Breast epithelium (tissue), 3 donors: ENCODE measurements at regions not wholly inside any gene's neighbourhood (a gene's known extent, or its start where the extent isn't known, plus 50 kb on each side); places are given as distances from the start of the nearest gene placed in this dataset.

Source experiments
- CTCF ChIP-seq, 3 donors: fragments of 450-650 bp; IDR thresholded peaks; one replicate each; pipeline ENCODE4 v1.5.1; 2016 to 2017; ENCODE audit warnings: antibody characterized with exemption in 3 of 3, mild to moderate bottlenecking in 3 of 3, moderate library complexity in 3 of 3
- POLR2A ChIP-seq: fragments of 450-650 bp; IDR thresholded peaks from one replicate; pipeline ENCODE4 v1.6.1; 2016; ENCODE audit warnings: antibody characterized with exemption, mild to moderate bottlenecking, moderate library complexity
- POLR2AphosphoS5 ChIP-seq, 3 donors: sonication (generic); formaldehyde crosslinking; IDR thresholded peaks; one replicate each; pipeline ENCODE4 v1.6.1; 2017; ENCODE audit warnings: antibody characterized with exemption in 3 of 3

- TF ChIP-seq CTCF (IDR thresholded peaks at IDR 0.05) = no peak
- no peak for TF ChIP-seq POLR2A
- TF ChIP-seq POLR2AphosphoS5 (IDR thresholded peaks at IDR 0.05) = no peak
Observed at GRCh38 chr5:8908055-8908683, 637.7 kb downstream of the SEMA5A start.
